ENCODE measurements at regions not wholly inside any gene's neighbourhood (a gene's known extent, or its start where the extent isn't known, plus 50 kb on each side); places are given as distances from the start of the nearest gene placed in this dataset.

- H3K4me3 ChIP-seq (ENCODE audit: low read depth, low read length) = no peak overlapping the region
- TF ChIP-seq, protein P1, sequence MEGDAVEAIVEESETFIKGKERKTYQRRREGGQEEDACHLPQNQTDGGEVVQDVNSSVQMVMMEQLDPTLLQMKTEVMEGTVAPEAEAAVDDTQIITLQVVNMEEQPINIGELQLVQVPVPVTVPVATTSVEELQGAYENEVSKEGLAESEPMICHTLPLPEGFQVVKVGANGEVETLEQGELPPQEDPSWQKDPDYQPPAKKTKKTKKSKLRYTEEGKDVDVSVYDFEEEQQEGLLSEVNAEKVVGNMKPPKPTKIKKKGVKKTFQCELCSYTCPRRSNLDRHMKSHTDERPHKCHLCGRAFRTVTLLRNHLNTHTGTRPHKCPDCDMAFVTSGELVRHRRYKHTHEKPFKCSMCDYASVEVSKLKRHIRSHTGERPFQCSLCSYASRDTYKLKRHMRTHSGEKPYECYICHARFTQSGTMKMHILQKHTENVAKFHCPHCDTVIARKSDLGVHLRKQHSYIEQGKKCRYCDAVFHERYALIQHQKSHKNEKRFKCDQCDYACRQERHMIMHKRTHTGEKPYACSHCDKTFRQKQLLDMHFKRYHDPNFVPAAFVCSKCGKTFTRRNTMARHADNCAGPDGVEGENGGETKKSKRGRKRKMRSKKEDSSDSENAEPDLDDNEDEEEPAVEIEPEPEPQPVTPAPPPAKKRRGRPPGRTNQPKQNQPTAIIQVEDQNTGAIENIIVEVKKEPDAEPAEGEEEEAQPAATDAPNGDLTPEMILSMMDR (IDR thresholded peaks at IDR 0.05; ENCODE audit: low read depth, low read length, missing control alignments) = no peak
- no peak for DNase-seq (ENCODE audit: low read depth)
These were observed 654.3 kb upstream of the LCORL start for GRCh38 chr4:18675586-18676525.

- TF ChIP-seq, protein P1 (IDR thresholded peaks at IDR 0.05; ENCODE audit: low read depth, low read length, missing control alignments) = no peak
- no peak overlapping the region for H3K4me3 ChIP-seq (ENCODE audit: low read depth, low read length)
- DNase-seq (ENCODE audit: low read depth) = no peak
These were observed 648.5 kb upstream of the LCORL start for GRCh38 chr4:18670034-18670433.

- H3K4me3 ChIP-seq (ENCODE audit: low read depth, low read length) = no peak overlapping the region
- no peak for DNase-seq (ENCODE audit: low read depth)
- TF ChIP-seq, protein P1 (IDR thresholded peaks at IDR 0.05; ENCODE audit: low read depth, low read length, missing control alignments) = no peak
These were observed 647.8 kb upstream of the LCORL start for GRCh38 chr4:18669390-18669789.

DNA sequence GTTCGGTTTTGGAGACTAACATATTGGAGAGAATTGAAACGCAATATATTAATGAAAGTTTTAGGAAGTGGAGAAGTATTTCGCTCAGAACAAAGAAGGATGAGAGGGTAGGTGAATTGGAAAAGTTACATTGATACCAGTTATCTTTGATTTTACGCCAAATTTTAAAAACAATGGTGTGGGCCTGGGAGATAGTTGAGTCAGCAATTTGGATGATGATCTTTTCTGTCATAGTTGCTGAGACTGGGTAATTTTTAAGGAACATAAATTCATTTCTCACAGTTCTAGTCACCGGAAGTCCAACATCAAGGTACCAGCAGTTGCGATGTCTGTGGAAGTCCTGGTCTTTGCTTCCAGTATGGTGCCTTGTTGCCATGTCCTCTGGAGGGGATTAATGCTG lies 644.8 kb upstream of the LCORL start:
- no peak overlapping the region for H3K4me3 ChIP-seq (ENCODE audit: low read depth, low read length)
- TF ChIP-seq, protein P1 (IDR thresholded peaks at IDR 0.05; ENCODE audit: low read depth, low read length, missing control alignments) = no peak
- DNase-seq (ENCODE audit: low read depth) = no peak

DNA sequence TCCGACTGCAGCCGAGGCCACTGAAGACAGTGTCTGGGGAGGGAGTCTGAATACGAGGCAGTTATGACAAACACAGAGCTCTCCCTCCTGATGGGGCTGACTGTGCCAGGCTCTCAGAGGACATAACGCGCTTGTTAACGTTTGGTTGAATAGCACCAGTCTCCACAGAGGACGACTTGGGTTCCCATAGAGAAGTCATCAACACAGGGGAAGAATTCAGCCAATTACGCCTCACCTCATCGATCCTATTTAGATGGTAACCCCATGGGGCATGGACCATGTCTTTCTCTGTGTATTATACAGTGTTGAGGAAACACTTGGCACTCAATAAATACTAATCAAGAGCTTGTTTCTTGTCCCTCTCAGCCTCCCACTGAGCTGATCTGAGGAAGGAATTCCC lies 642.6 kb upstream of the LCORL start:
- H3K4me3 ChIP-seq (ENCODE audit: low read depth, low read length) = no peak overlapping the region
- TF ChIP-seq, protein P1 (IDR thresholded peaks at IDR 0.05; ENCODE audit: low read depth, low read length, missing control alignments) = no peak
- no peak for DNase-seq (ENCODE audit: low read depth)

DNA sequence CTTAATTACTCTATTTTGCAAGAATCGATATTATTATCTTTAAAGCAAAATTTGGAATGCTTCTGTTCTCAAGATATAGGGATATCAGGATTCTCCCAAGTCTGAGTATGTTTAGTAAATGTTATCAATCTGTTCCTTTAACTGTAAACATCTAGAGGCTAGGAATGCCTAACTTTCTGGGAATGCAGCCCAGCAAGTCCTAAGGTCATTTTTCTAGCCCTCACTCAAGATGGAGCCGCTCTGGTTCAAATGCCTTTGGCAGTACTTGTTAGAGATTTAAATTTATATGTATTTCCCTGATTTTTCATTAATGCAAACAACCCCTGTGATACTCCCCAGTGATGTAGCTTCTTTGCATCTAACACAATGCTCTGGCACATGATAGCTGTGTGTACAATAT lies 623.8 kb upstream of the LCORL start:
- TF ChIP-seq, protein P1 (IDR thresholded peaks at IDR 0.05; ENCODE audit: low read depth, low read length, missing control alignments) = no peak
- no peak overlapping the region for H3K4me3 ChIP-seq (ENCODE audit: low read depth, low read length)
- no peak for DNase-seq (ENCODE audit: low read depth)

DNA sequence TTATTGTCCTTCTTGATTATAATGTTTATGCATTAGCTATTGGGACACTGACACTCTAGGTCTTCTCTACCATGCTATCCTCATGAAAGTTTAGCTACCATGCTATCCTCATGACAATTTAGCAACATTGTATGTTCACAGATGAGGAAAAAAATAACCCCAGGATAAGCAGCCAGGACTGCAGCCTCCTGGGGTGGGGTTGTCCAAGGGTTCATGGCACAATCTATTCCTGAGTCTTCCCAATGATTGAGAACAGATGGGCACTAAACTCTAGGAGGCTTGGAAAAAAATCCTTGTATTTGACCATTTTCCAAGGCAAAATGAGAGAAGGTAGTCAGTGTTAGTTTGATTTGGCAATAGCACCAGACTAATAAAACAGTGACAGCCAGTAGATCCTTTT lies 619.8 kb upstream of the LCORL start:
- no peak for DNase-seq (ENCODE audit: low read depth)
- TF ChIP-seq, protein P1 (IDR thresholded peaks at IDR 0.05; ENCODE audit: low read depth, low read length, missing control alignments) = no peak
- H3K4me3 ChIP-seq (ENCODE audit: low read depth, low read length) = no peak overlapping the region

Measured in GM12864 (cell line).